ENCODE measurements at regions not wholly inside any gene's neighbourhood (a gene's known extent, or its start where the extent isn't known, plus 50 kb on each side); places are given as distances from the start of the nearest gene placed in this dataset.
A peak's percentile ranks its signal among the peaks of the same experiment; 100 is the strongest.

GRCh38 chr1:8078176-8078671 is 52.1 kb upstream of the ERRFI1 start:
- ChIA-PET CTCF (interaction anchor here (1.0 kb wide), 1 partner anchor 48 kb away, joined by 3 read pairs; no protein-coding TSS in a partner anchor), POLR2A (ENCODE audit: unreplicated experiment) (interaction anchor here (0.6 to 1.4 kb wide), 11 partner anchors 12 to 1377 kb away, joined by 3 to 21 read pairs (median 5); partner anchors contain the start of gene DNAJC11)
- no peaks in the 10 kb centered on the region for H3K79me2 ChIP-seq (ENCODE audit: low read depth)
- BruUV-seq (replicated peaks): no TSS peak
- no peaks in the 10 kb centered on the region for H3K9me2 ChIP-seq (ENCODE audit: insufficient read depth)
- no peak overlapping the region for H2AFZ ChIP-seq
- H3K27ac ChIP-seq: peak overlapping the region; percentile 98
- intact Hi-C loops (cut with micrococcal nuclease; ENCODE audit: unreplicated experiment): loop anchor here (1.0 to 5.0 kb wide), 10 partner anchors 11 to 236 kb away; partner anchors contain the start of gene ERRFI1
- H3K27me3 ChIP-seq (ENCODE audit: insufficient read depth, low read depth): no peaks in the 10 kb centered on the region
- H3K9me3 ChIP-seq (ENCODE audit: insufficient read depth, low read depth): no peaks in the 10 kb centered on the region
- peak overlapping the region; percentile 37; the same call in 1 of the 2 replicates for H3K4me3 ChIP-seq
- peak overlapping the region; percentile 76 for H3K4me2 ChIP-seq
- H3K4me1 ChIP-seq (replicated peaks; ENCODE audit: insufficient read depth): peaks cover 62% of the 10 kb centered on the region
- peak; percentile 40 to 85 for DNase-seq
- no peaks in the 10 kb centered on the region for H4K20me1 ChIP-seq (ENCODE audit: insufficient read depth)
- peaks cover 44% of the 10 kb centered on the region for H3F3A ChIP-seq (ENCODE audit: insufficient read depth, low read depth)
- TF ChIP-seq EZH2 (IDR thresholded peaks at IDR 0.05; ENCODE audit: low read depth): no peak
- TF ChIP-seq, protein P1, sequence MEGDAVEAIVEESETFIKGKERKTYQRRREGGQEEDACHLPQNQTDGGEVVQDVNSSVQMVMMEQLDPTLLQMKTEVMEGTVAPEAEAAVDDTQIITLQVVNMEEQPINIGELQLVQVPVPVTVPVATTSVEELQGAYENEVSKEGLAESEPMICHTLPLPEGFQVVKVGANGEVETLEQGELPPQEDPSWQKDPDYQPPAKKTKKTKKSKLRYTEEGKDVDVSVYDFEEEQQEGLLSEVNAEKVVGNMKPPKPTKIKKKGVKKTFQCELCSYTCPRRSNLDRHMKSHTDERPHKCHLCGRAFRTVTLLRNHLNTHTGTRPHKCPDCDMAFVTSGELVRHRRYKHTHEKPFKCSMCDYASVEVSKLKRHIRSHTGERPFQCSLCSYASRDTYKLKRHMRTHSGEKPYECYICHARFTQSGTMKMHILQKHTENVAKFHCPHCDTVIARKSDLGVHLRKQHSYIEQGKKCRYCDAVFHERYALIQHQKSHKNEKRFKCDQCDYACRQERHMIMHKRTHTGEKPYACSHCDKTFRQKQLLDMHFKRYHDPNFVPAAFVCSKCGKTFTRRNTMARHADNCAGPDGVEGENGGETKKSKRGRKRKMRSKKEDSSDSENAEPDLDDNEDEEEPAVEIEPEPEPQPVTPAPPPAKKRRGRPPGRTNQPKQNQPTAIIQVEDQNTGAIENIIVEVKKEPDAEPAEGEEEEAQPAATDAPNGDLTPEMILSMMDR (conservative IDR thresholded peaks at IDR 0.05): no peak
- no peaks in the 10 kb centered on the region for H3K36me3 ChIP-seq (ENCODE audit: low read depth)

- Histone ChIP-seq H3K9me3 (ENCODE audit: insufficient read depth, low read depth) (no peaks in the 10 kb centered on the region), H4K20me1 (ENCODE audit: insufficient read depth) (no peaks in the 10 kb centered on the region), H3K27me3 (ENCODE audit: insufficient read depth, low read depth) (no peaks in the 10 kb centered on the region), H3K27ac (peak overlapping the region; percentile 98), H2AFZ (no peak overlapping the region), H3K4me3 (peak overlapping the region; percentile 37; the same call in 1 of the 2 replicates), H3K36me3 (ENCODE audit: low read depth) (no peaks in the 10 kb centered on the region), H3K9me2 (ENCODE audit: insufficient read depth) (no peaks in the 10 kb centered on the region), H3K79me2 (ENCODE audit: low read depth) (no peaks in the 10 kb centered on the region), H3K4me2 (peak overlapping the region; percentile 76), H3F3A (ENCODE audit: insufficient read depth, low read depth) (peaks cover 49% of the 10 kb centered on the region), H3K4me1 (replicated peaks; ENCODE audit: insufficient read depth) (peaks cover 65% of the 10 kb centered on the region)
- TF ChIP-seq, protein P1 (conservative IDR thresholded peaks at IDR 0.05): no peak
- TF ChIP-seq EZH2 (IDR thresholded peaks at IDR 0.05; ENCODE audit: low read depth): no peak
- intact Hi-C loops (cut with micrococcal nuclease; ENCODE audit: unreplicated experiment): loop anchor here (1.0 to 5.0 kb wide), 10 partner anchors 12 to 237 kb away; partner anchors contain the start of gene ERRFI1
- BruUV-seq (replicated peaks): no TSS peak
- DNase-seq: no peak
- POLR2A ChIA-PET (ENCODE audit: unreplicated experiment): interaction anchor here (0.6 to 1.4 kb wide), 12 partner anchors 12 to 168 kb away, joined by 3 to 21 read pairs (median 4); partner anchors contain the start of gene ERRFI1
- CTCF ChIA-PET: interaction anchor here (0.9 kb wide), 2 partner anchors 18 to 20 kb away, joined by 3 read pairs; no protein-coding TSS in a partner anchor
These were observed 51.5 kb upstream of the ERRFI1 start for GRCh38 chr1:8077602-8078001.

DNA sequence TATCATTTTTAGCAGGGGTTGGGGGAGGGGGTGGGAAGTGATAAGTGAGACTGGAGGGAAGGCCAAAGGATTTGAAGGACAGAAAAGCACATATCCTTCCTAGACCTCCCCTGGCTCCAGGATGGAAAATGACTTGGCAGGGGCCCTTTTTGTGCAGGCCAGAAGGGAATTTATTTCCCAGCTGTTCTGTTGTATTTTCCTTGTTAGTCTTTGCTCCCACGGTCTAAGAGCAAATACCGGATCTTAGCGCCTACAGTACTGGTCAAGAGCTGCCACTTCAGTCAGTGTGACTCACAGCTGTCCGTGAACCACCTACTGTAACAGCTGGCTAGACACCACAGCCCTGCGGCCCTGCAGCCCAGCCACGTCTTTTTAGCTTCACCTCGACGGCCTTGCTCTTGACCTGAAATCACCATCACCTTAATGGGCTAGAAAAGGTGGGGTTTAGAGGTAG is 51.0 kb upstream of the ERRFI1 start:
- peak; percentile 67 to 92 for DNase-seq
- Histone ChIP-seq H3K4me1 (replicated peaks; ENCODE audit: insufficient read depth) (peaks cover 69% of the 10 kb centered on the region), H3K36me3 (ENCODE audit: low read depth) (no peaks in the 10 kb centered on the region), H3K79me2 (ENCODE audit: low read depth) (no peaks in the 10 kb centered on the region), H4K20me1 (ENCODE audit: insufficient read depth) (no peaks in the 10 kb centered on the region), H3K4me2 (peak overlapping the region; percentile 76), H3K4me3 (no peak overlapping the region), H3K27me3 (ENCODE audit: insufficient read depth, low read depth) (no peaks in the 10 kb centered on the region), H3F3A (ENCODE audit: insufficient read depth, low read depth) (peaks cover 49% of the 10 kb centered on the region), H3K9me3 (ENCODE audit: insufficient read depth, low read depth) (no peaks in the 10 kb centered on the region), H3K9me2 (ENCODE audit: insufficient read depth) (no peaks in the 10 kb centered on the region), H3K27ac (peak overlapping the region; percentile 98), H2AFZ (no peak overlapping the region)
- CTCF ChIA-PET: interaction anchor here (0.9 kb wide), 2 partner anchors 18 to 21 kb away, joined by 3 read pairs; no protein-coding TSS in a partner anchor
- no peak for TF ChIP-seq EZH2 (IDR thresholded peaks at IDR 0.05; ENCODE audit: low read depth)
- BruUV-seq (replicated peaks): TSS peak; percentile 88
- intact Hi-C loops (cut with micrococcal nuclease; ENCODE audit: unreplicated experiment): loop anchor here (5.0 kb wide), 4 partner anchors 35 to 180 kb away; partner anchors contain the start of gene ERRFI1
- POLR2A ChIA-PET (ENCODE audit: unreplicated experiment): interaction anchor here (0.6 to 1.2 kb wide), 9 partner anchors 19 to 168 kb away, joined by 3 to 9 read pairs (median 4); partner anchors contain the start of gene ERRFI1

Data from PC-9 (cell line).